ENCODE measurements at regions not wholly inside any gene's neighbourhood (a gene's known extent, or its start where the extent isn't known, plus 50 kb on each side); places are given as distances from the start of the nearest gene placed in this dataset.
"Not testable (repeated sequence)": the region's sequence is repeated elsewhere in the genome, so short reads cannot be mapped to it uniquely, and the experiment has no call there.

- DNase-seq (ENCODE audit: low spot score): no peak
Measured at GRCh38 chr13:53285896-53286430, 257.4 kb downstream of the OLFM4 start.

- no peak for DNase-seq (ENCODE audit: low spot score)
Measured at GRCh38 chr13:53298396-53298795, 269.8 kb downstream of the OLFM4 start.

GRCh38 chr13:53301449-53301848, 272.8 kb downstream of the OLFM4 start:
- DNase-seq (ENCODE audit: low spot score): no peak

GRCh38 chr13:53305419-53305818, 276.8 kb downstream of the OLFM4 start:
- not testable (repeated sequence) for DNase-seq (ENCODE audit: low spot score)

GRCh38 chr13:53310786-53311185, 282.2 kb downstream of the OLFM4 start:
- no peak for DNase-seq (ENCODE audit: low spot score)

- no peak for DNase-seq (ENCODE audit: low spot score)
Measured at GRCh38 chr13:53311561-53311960, 282.9 kb downstream of the OLFM4 start.

GRCh38 chr13:53321296-53321801, 292.7 kb downstream of the OLFM4 start:
- DNase-seq (ENCODE audit: low spot score): no peak

- no peak for DNase-seq (ENCODE audit: low spot score)
Measured at GRCh38 chr13:53324656-53325055, 296.0 kb downstream of the OLFM4 start.

GRCh38 chr13:53326716-53327115, 298.1 kb downstream of the OLFM4 start:
- no peak for DNase-seq (ENCODE audit: low spot score)

- DNase-seq (ENCODE audit: low spot score): no peak
Measured at GRCh38 chr13:53327680-53328315, 299.2 kb downstream of the OLFM4 start.

GRCh38 chr13:53336441-53337160, 308.0 kb downstream of the OLFM4 start:
- no peak for DNase-seq (ENCODE audit: low spot score)

- no peak for DNase-seq (ENCODE audit: low spot score)
Measured at GRCh38 chr13:53338760-53339159, 310.1 kb downstream of the OLFM4 start.

GRCh38 chr13:53340505-53341143, 312.0 kb downstream of the OLFM4 start:
- no peak for DNase-seq (ENCODE audit: low spot score)

- no peak for DNase-seq (ENCODE audit: low spot score)
Measured at GRCh38 chr13:53341144-53341510, 312.5 kb downstream of the OLFM4 start.

GRCh38 chr13:53342623-53343360, 314.2 kb downstream of the OLFM4 start:
- no peak for DNase-seq (ENCODE audit: low spot score)

- no peak for DNase-seq (ENCODE audit: low spot score)
Measured at GRCh38 chr13:53343361-53343744, 314.7 kb downstream of the OLFM4 start.

- no peak for DNase-seq (ENCODE audit: low spot score)
Measured at GRCh38 chr13:53351021-53351420, 322.4 kb downstream of the OLFM4 start.

- DNase-seq (ENCODE audit: low spot score): no peak
Measured at GRCh38 chr13:53357582-53357981, 329.0 kb downstream of the OLFM4 start.

GRCh38 chr13:53368948-53369347, 340.3 kb downstream of the OLFM4 start:
- DNase-seq (ENCODE audit: low spot score): no peak

GRCh38 chr13:53379485-53379884, 350.9 kb downstream of the OLFM4 start:
- DNase-seq (ENCODE audit: low spot score): no peak

GRCh38 chr13:53382008-53382407, 353.4 kb downstream of the OLFM4 start:
- DNase-seq (ENCODE audit: low spot score): no peak

- no peak for DNase-seq (ENCODE audit: low spot score)
Measured at GRCh38 chr13:53398051-53398450, 369.4 kb downstream of the OLFM4 start.
